GM18868 (cell line): ENCODE measurements at regions not wholly inside any gene's neighbourhood (a gene's known extent, or its start where the extent isn't known, plus 50 kb on each side); places are given as distances from the start of the nearest gene placed in this dataset.
"Not testable (repeated sequence)": the region's sequence is repeated elsewhere in the genome, so short reads cannot be mapped to it uniquely, and the experiment has no call there.

Experiments
- ATAC-seq: cut with Tn5 transposase; IDR thresholded peaks from one replicate; pipeline ENCODE4 v1.9.1; 2021; ENCODE audit warnings: mild to moderate bottlenecking, moderate library complexity; ENCODE audit not compliant: unreplicated experiment

DNA sequence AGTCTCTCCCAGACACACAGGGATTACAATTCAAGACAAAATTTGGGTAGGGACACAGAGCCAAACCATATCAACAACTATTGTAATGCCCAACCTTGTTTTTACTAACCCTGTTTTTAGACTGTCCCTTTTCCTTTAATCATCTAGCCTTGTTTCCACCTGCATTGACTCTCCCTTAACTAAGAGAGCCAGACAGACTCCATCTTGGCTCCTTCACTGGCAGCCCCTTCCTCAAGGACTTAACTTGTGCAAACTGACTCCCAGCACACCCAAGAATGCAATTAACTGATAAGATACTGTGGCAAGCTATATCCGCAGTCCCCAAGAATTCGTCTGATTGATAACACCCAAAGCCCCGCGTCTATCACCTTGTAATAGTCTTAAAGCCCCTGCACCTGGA lies 151.8 kb upstream of the DGKB start:
- not testable (repeated sequence) for ATAC-seq

DNA sequence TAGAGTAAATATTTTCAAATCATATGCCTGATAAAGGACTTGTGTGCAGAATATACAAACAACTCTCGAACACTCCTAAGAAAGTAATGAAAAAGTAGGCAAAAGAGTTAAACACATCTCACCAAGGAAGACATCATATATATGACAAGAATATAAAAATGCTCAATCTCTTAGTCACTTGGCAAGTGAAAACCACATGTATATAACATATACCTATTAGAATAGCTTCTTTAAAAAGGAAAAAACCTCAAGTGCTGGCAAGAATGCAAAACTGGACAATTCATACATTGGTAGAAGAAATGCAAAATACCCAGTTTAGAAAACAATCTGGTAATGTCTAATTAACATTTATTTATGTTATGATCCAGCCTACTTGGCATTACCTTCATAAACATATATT lies 146.6 kb upstream of the DGKB start:
- no peak for ATAC-seq

DNA sequence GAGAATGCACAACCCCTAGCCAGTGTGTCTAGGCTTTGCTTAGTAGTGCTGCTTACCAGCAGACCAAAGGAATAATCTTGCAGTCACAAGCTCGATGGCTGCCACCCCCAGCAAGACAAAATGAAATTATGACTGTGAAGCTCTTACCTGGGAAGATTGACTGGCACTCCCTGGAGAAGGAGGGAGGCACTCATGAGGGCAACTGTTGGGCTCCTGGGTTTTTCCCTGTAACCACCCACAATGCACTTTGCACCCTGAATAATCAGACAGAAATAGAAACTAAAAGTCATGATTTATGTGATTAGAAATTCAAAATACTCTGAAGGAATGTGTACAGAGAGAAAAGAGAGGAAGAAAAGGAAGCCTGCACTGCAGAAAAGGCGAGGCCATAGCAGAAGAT lies 144.3 kb upstream of the DGKB start:
- no peak for ATAC-seq

DNA sequence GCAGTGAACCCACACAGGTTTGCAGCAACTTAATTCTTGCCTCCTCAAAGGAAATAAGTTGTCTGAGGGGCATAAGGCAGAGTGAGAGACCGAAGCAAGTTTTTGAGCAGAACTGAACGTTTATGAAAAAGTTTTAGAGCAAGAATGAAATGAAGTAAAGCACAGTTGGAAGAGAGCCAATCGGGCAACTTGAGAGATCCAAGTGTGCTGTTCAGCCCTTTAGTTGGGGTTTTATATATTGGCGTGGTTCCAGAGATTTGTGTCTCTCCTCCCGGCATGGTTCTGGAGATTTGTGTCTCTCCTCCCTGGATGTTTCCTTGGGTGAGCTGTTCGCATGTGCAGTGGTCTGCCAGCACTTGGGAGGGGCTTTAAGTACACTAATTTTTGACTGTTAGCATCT lies 141.4 kb upstream of the DGKB start:
- no peak for ATAC-seq

DNA sequence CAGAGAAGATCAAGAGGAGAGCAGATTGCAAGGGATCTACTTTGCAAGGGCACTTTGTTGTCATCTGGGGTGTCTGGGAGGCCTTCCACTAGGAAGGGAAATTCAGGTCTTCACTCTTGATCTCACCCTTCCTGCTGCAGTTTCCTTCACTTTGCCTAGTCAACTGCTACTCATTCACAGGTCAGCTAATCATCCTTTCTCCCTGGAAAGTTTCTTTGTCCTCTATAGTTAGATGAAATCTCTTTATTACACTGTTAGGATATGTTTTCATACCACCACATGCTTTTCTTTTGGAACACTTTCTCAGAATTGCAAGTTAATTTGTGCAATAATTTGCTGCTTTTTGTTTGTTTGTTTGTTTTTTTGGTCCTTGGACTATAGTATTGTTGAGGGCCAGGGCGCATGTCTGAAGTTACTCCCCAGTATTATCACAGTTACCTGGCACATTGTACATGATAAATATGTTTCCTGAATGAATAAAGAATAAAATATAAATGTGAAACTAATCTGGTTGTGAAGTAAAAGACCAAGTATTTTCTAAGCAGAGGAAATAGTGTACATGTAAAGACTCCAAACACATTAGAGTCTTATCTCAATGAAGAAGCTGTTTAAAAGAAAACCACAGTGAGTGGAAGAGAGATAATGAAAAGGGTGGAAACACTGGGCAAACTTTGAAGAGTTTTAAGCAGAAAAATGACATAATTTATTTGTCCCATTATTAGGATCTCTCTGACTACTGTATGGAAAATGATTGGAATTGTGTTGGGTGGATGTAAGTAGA lies 139.9 kb upstream of the DGKB start:
- ATAC-seq: no peak

DNA sequence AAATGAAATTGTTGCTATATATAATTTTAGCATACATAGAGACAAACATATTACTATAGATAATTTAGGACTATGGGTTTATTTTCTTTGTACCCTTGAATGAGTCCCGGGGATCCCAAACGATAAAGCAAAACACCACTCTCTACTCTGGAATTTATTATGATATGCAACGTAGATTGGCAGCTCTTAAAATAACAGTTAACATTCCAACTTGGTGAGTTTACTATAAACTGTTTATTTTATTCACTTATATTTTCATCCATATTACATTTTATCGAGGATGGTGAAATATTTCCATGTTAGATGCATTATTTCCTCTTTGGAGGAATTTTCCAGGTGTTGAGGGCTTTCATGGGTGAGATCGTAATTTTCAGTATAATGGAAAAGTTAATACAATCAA lies 138.7 kb upstream of the DGKB start:
- no peak for ATAC-seq

DNA sequence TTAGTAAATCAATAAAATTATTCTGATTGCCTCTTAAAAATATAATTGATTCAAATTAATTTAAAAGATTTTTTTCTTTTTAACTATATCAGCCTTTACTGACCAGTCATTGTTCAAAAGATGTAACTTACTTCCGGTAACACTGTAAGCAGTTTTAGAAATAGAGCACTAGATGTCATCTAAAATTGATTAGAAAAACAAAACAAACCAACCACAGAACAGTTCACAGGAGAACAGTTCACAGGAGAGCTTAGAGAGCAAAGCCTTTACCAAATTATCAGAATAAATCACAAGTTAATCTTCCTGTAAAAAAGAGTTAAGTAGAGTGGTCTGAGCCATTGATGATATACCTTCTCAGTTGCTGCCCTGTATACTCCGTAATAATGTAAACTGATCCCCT lies 133.3 kb upstream of the DGKB start:
- ATAC-seq: no peak

DNA sequence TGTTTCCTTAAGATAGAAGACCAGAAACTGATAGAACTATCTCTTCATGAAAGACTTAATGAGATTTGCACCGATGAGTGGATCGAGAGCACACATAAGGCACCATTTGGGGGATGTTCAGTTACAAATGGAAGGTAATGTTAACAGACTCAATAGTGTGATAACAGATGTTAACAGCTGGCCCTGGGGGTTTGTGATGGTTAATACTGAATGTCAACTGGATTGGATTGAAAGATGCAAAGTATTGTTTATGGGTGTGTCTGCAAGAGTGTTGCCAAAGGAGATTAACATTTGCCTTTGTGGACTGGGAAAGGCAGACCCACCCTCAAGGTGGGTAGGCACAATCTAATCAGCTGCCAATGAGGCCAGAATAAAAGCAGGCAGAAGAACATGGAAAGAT lies 130.5 kb upstream of the DGKB start:
- no peak for ATAC-seq

DNA sequence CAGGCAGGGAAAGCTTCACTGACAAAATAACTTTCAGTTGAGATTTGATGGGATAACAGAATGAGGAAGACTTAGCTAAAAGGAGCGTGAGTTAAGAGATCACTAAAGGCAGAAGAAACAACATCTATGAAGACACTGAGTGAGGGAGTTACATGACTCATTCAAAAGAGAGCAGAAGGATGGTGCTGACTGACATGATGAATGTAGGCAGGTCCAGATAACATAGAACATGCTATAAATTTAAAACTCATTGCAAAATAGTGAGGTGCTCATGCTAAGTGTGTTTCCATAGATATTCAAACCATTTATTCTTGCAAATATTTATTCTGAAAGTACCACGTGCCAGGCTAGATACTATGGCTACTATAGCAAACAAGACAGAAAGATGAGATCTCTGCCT lies 116.4 kb upstream of the DGKB start:
- ATAC-seq: no peak

DNA sequence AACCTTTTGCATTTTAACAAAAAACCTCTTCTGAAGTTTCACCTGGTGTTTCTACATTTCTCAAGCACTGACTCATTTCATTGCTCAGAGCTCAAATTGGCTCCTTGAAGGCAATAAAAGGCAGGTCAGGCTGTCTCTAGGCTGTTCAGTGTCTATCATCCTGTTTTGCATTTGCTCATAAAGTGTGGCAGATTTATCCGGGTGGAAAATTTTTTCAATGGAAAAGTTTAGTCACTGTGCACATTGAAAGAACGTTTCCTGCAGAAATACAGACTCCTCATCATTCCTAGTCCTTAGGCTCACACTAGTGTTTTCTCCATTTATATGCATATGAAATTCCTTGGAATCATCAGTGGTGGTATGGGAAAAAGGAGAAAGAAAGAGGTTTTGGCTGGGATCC lies 114.2 kb upstream of the DGKB start:
- no peak for ATAC-seq

DNA sequence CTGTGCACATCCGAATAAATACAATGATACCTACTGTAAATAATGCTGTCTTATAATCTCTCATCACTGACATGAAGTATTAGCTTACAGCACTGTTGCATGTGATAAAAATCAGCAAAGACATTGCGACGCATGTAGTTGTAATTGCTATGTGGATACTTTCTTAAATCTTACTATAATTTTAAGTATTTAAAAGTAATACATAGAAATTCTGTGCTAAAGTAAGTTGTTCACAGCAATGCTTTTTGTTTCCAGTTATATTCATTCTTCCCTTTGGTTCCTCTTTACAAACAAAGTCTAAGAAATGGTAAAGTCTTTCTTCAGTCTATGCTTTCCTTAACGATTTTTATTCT lies 113.7 kb upstream of the DGKB start:
- ATAC-seq: no peak

DNA sequence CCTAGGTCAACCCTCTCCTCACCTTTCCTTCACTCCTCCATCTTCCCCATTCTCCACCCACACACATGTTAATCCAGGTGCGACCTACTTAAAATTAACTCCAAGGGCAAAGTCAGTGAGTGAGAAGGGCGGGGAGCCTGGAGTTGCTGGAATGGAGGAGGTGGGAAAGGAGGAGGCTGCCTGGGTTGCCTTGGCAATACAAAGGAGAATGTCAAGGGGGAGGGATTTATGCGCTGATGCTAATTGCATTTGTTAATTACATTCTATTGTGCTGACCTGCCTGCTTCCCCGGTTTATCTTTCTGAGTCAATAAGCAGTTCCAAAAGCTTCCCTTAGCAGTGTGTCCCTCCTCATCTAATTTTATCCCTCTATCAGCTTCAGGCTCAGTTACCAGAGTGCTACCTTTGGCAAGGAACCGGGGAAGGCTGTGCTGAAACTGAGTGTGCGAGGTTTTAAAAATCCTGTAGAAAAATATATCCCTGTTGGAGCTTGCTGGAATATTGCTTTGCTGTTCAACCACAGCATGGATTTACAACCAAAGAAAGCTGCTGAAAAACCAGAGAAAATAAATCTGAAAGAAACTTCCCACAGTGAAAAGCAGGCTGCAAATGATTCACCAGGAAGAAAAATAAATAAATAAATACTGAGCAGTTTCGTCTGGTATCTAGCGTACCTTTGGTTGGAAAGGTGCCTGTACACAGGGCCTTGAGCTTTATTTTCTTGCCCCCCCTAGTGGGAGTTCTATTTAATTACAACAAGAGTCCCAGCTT lies 113.2 kb upstream of the DGKB start:
- peak; percentile 95 for ATAC-seq

DNA sequence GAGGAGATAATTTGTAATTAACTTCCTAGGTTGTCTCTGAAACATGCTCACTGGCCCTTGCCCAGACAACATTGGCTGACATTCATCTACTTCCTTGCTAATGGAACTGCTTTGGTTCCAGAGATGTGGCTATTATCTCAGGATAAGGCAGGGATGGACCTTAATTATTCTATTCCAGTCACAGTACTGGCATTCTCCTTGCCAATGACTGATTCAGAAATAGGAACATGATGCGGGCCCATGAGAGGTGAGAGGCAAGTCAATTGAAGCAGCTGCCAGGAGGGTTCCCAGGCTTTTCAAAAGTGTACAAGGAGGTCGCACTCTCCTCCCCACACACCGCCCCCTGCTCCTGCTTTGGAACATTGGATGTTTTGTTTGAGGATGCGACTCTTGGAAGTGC lies 109.6 kb upstream of the DGKB start:
- no peak for ATAC-seq

DNA sequence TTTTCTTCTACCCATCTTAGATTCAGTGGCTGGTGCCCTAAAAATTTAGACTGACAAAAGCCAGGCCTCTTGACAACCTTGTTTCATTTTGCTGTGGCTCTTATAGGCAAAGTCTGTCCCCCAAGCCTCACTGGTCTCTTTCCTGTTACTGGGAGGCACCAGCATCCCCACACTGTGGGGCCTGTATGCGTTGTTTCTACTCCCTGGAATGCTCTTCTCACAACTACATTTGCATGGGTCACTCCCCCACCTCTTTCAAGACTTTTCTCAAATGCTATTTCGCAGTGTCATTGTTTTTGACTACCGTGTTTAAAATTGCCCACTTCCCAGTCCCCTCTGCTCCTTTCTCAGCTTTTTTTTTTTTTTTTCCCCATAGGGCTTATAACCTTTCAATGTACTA lies 108.7 kb upstream of the DGKB start:
- ATAC-seq: no peak

DNA sequence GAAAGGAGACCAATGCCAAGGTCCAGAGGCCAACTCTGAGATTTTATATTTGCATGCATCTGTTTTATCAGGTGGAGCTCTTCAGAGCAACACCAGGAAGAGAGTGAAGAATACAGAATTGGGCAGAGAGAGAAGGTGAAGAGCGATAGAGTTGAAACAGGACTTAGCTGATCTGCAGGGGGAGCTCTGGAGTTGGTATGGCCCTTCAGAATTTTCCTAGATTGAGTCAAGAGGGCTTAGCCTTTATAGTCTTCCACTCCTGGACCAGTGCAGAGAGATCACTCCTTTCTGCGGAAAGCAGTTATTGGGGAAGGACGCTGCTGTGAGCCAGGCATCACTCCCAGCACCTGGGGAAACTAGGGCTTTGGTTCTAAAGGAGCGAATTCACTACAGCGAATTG lies 105.0 kb upstream of the DGKB start:
- ATAC-seq: no peak

DNA sequence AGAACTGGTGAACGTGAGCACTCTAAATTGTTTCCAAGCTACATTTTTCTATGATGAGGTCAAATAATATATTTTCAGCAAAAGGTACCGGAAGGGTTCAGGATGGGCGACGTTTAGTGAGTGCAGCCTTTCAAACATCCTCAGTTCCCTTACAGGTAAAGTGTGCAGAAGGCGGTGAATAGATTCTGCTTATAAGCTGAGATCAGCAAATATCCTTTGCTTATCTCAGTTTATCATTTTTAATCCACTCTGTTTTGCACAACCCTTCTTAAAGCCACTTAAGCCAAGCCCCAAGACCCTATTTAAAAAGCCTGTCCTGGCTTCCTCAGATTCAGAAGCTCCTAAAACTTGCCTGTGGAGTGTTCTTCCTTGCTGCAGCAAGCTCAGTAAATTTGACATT lies 103.1 kb upstream of the DGKB start:
- ATAC-seq: no peak

DNA sequence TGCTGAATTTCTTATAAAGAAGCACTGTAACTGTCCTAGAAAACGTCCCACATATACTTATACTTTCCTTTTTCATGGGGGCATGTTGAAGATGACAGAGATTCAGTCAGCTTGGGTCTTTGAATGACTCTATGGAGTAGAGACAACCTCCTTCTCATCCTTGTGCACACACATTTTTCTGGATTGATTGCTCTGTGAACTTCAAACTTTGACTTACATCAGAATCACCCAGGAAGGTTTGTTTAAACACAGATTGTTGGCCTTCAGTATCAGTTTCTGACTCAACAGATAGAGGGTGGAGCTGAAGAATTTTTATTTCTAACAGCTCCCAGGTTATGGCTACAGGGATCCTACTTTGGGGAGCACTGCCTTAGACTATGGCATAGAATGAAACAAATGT lies 97.6 kb upstream of the DGKB start:
- ATAC-seq: no peak

DNA sequence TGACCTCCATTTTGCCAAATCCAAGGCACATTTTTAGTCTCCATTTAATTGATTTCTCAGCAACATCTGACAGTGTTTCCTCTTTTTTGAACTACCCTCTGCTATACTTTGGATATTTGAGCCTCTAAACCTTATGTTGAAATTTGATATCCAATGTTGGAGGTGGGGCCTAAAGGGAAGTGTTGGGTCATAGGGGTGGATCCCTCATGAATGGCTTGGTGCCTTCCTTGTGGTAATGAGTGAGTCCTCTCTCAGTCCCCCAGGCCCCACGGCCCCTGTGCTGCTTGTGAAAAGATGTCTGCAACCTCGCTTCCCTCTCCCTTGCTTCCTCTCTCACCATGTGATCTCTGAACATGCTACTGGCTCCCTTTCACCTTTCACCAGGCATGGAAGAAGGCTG lies 96.8 kb upstream of the DGKB start:
- ATAC-seq: no peak

DNA sequence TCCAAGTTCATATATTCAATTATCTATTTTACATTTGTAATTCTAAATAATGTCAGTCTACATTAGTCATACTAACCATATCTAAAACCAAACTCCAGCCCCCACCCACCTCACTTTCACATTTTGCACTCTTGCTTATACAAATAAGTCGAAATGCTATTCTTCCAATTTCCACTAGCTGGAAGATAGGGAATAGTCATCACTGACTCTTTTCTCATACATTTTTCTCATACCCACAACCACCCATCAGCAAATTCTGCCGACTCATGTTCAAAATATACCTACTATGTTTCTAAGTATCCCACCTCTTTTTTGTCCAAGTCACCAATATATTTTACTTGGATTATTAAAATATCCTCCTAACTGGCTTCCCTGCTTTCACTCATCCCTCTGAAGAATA lies 93.2 kb upstream of the DGKB start:
- no peak for ATAC-seq

DNA sequence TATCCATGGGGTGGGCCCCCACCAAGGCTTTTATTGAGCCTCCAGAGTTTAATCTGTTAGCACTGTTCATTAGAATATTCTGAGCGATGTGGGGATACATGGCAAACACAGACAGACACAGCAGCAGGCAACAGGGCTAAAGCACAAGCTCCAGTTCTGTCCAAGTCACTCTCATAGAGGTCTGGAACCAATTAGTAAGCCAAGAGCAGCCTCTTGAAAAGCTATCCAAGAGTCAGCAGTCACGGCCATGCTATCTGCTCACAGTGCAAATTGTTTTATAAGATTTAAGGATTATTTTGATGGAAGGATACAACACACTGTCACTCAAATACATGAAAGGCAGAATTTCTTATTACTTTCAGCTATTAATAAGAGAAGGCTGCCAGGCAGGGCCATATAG lies 86.4 kb upstream of the DGKB start:
- no peak for ATAC-seq

DNA sequence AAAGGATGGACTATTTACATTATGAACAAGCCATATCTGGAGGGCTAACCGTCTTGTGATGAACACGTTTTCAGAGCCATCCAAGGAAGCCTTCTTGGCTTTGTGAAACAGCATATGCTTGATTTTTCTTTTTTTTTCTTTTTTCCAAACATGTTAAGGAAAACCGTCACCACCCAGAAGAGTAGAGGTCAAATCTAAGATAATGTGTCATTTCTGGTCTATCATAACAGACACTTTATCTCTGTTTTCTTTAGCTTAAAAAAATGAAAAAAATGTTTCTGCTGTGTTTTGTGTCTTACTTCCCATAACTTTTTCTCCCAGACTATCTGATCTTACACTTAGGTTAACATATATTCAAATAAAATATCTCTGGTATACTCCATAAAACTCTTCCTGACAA lies 76.1 kb upstream of the DGKB start:
- ATAC-seq: no peak

DNA sequence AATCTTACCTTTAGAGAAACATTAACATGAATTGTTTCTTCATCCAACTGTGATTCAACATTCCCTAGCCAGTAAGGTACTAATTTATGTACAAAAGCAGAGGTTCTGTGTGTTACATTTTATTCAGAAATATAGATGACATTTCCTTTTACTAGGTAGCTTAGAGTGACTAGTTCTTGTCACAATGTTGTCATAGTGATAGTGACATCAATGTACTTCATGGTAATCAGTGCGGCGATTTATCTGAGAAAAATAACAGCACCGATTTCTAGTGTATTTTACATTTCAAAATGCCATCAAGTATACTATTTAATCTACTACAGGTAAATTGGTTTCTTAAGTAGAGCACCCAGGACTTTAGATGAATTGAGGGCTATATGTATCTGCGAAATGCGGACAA lies 72.1 kb upstream of the DGKB start:
- ATAC-seq: no peak
